HEK293T (cell line): ENCODE measurements at regions not wholly inside any gene's neighbourhood (a gene's known extent, or its start where the extent isn't known, plus 50 kb on each side); places are given as distances from the start of the nearest gene placed in this dataset.

ENCODE experiments used
- CTCF ChIA-PET: fragments of 350-600 bp; formaldehyde crosslinking; extraction: SDS; loops from one replicate; lab custom pipeline; 2021; ENCODE audit warnings: antibody characterized with exemption, inconsistent platforms; lab: Yijun Ruan, JAX
- POLR2A ChIA-PET: fragments of 350-600 bp; formaldehyde crosslinking; extraction: SDS; loops from one replicate; lab custom pipeline; 2020; ENCODE audit warnings: antibody characterized with exemption, inconsistent platforms; lab: Yijun Ruan, JAX
- DNase-seq: peaks from one replicate; pipeline ENCODE4 v3.0.0; 2012; ENCODE audit warnings: mixed read lengths; ENCODE audit errors: extremely low spot score
- ARNT ChIP-seq: fragments of 450-650 bp; IDR thresholded peaks from 2 replicates; pipeline ENCODE4 v1.6.1; 2017; ENCODE audit warnings: mild to moderate bottlenecking
- BHLHE40 ChIP-seq: fragments of 450-650 bp; IDR thresholded peaks from 2 replicates; pipeline ENCODE4 v1.6.1; 2016; ENCODE audit warnings: mild to moderate bottlenecking, moderate library complexity, borderline replicate concordance
- CTBP1 ChIP-seq: fragments of 450-650 bp; IDR thresholded peaks from 2 replicates; pipeline ENCODE4 v1.6.1; 2016; ENCODE audit warnings: borderline replicate concordance
- ELF4 ChIP-seq: fragments of 450-650 bp; IDR thresholded peaks from 2 replicates; pipeline ENCODE4 v1.6.1; 2017; ENCODE audit warnings: antibody characterized with exemption
- FOXA1 ChIP-seq: fragments of 450-650 bp; IDR thresholded peaks from 2 replicates; pipeline ENCODE4 v1.6.1; 2016; ENCODE audit warnings: mild to moderate bottlenecking
- FOXK2 ChIP-seq: fragments of 450-650 bp; IDR thresholded peaks from 2 replicates; pipeline ENCODE4 v1.6.1; 2016; ENCODE audit warnings: mild to moderate bottlenecking
- FOXM1 ChIP-seq: fragments of 450-650 bp; IDR thresholded peaks from 2 replicates; pipeline ENCODE4 v1.6.1; 2017; ENCODE audit warnings: mild to moderate bottlenecking, borderline replicate concordance
- HDGF ChIP-seq: fragments of 450-650 bp; IDR thresholded peaks from 2 replicates; pipeline ENCODE4 v1.6.1; 2017; ENCODE audit warnings: antibody characterized with exemption, borderline replicate concordance
- L3MBTL2 ChIP-seq: fragments of 450-650 bp; conservative IDR thresholded peaks from 2 replicates; pipeline ENCODE4 v1.6.1; 2016; ENCODE audit warnings: mild to moderate bottlenecking
- LEF1 ChIP-seq: fragments of 450-650 bp; IDR thresholded peaks from 2 replicates; pipeline ENCODE4 v1.6.1; 2017; ENCODE audit warnings: mild to moderate bottlenecking, borderline replicate concordance
- NFRKB ChIP-seq: fragments of 450-650 bp; IDR thresholded peaks from 2 replicates; pipeline ENCODE4 v1.6.1; 2016; ENCODE audit warnings: mild to moderate bottlenecking, moderate library complexity
- PKNOX1 ChIP-seq: fragments of 450-650 bp; IDR thresholded peaks from 2 replicates; pipeline ENCODE4 v1.6.1; 2016
- SP1 ChIP-seq: fragments of 450-650 bp; IDR thresholded peaks from 2 replicates; pipeline ENCODE4 v1.6.1; 2017
- SUZ12 ChIP-seq: fragments of 450-650 bp; IDR thresholded peaks from 2 replicates; pipeline ENCODE4 v1.6.1; 2016; ENCODE audit warnings: mild to moderate bottlenecking
- TARDBP ChIP-seq: fragments of 450-650 bp; IDR thresholded peaks from 2 replicates; pipeline ENCODE4 v1.6.1; 2016
- ZNF384 ChIP-seq: fragments of 450-650 bp; IDR thresholded peaks from 2 replicates; pipeline ENCODE4 v1.6.1; 2016

- POLR2A ChIA-PET: no interaction called here
- TF ChIP-seq ARNT (no peak), BHLHE40 (no peak), CTBP1 (no peak), HDGF (no peak), TARDBP (no peak), FOXM1 (no peak), ZNF384 (no peak)
- no peak for DNase-seq
- CTCF ChIA-PET: no interaction called here
These were observed 50.7 kb upstream of the ACOT11 start for GRCh38 chr1:54497338-54497737.

- CTCF ChIA-PET: interaction anchor here (0.6 kb wide), 1 partner anchor 375 kb away, joined by 3 read pairs; no protein-coding TSS in a partner anchor
- TF ChIP-seq NFRKB (no peak), HDGF (no peak), FOXK2 (no peak), PKNOX1 (no peak), SUZ12 (no peak), SP1 (no peak), LEF1 (no peak), TARDBP (no peak), FOXM1 (no peak), L3MBTL2 (no peak), ZNF384 (no peak)
These were observed 52.1 kb upstream of the ACOT11 start for GRCh38 chr1:54495954-54496353.

GRCh38 chr1:54493608-54494007 is 54.4 kb upstream of the ACOT11 start:
- POLR2A ChIA-PET: no interaction called here
- TF ChIP-seq BHLHE40: no peak
- no peak for TF ChIP-seq CTBP1
- no peak for TF ChIP-seq SP1
- no peak for TF ChIP-seq L3MBTL2
- TF ChIP-seq LEF1: no peak
- TF ChIP-seq FOXK2: no peak
- no peak for TF ChIP-seq NFRKB
- no peak for TF ChIP-seq ARNT
- no peak for TF ChIP-seq ELF4
- no peak for TF ChIP-seq TARDBP
- no peak for TF ChIP-seq SUZ12
- TF ChIP-seq PKNOX1: no peak
- TF ChIP-seq ZNF384: no peak
- TF ChIP-seq HDGF: no peak
- no peak for TF ChIP-seq FOXM1
- no peak for TF ChIP-seq FOXA1
- CTCF ChIA-PET: no interaction called here
- DNase-seq: no peak

More at GRCh38 chr1:54495954-54496353, 52.1 kb upstream of the ACOT11 start:
- DNase-seq: no peak
- POLR2A ChIA-PET: no interaction called here

GRCh38 chr1:54490361-54491248 is 57.4 kb upstream of the ACOT11 start:
- no peak for DNase-seq
- TF ChIP-seq HDGF: no peak
- TF ChIP-seq L3MBTL2: no peak
- no peak for TF ChIP-seq FOXM1
- no peak for TF ChIP-seq CTBP1
- no peak for TF ChIP-seq BHLHE40
- TF ChIP-seq NFRKB: no peak
- TF ChIP-seq SP1: no peak
- no peak for TF ChIP-seq ELF4
- ChIA-PET POLR2A (no interaction called here), CTCF (no interaction called here)

- ChIA-PET CTCF (interaction anchor here (0.6 to 1.8 kb wide), 10 partner anchors 21 to 307 kb away, joined by 3 to 13 read pairs (median 4); partner anchors contain the start of gene SSBP3), POLR2A (interaction anchor here (0.6 to 4.7 kb wide), 6 partner anchors 83 to 290 kb away, joined by 3 to 59 read pairs (median 3); partner anchors contain the start of genes CYB5RL, MRPL37 and SSBP3)
- no peak for DNase-seq
- TF ChIP-seq NFRKB: no peak
- no peak for TF ChIP-seq CTBP1
- no peak for TF ChIP-seq ELF4
- no peak for TF ChIP-seq FOXM1
- no peak for TF ChIP-seq SP1
- TF ChIP-seq FOXK2: no peak
- no peak for TF ChIP-seq PKNOX1
- TF ChIP-seq ARNT: no peak
- TF ChIP-seq FOXA1: no peak
- no peak for TF ChIP-seq SUZ12
- TF ChIP-seq ZNF384: no peak
- no peak for TF ChIP-seq LEF1
- no peak for TF ChIP-seq L3MBTL2
- no peak for TF ChIP-seq BHLHE40
- no peak for TF ChIP-seq HDGF
- no peak for TF ChIP-seq TARDBP
These were observed 58.3 kb upstream of the ACOT11 start for GRCh38 chr1:54489627-54490250.
